HFFc6 (cell line): ENCODE measurements at regions not wholly inside any gene's neighbourhood (a gene's known extent, or its start where the extent isn't known, plus 50 kb on each side); places are given as distances from the start of the nearest gene placed in this dataset.

ENCODE experiments used
- DNase-seq: peaks from one replicate; pipeline ENCODE4 v3.0.0-alpha.2; 2018
- H3K27ac Mint-ChIP-seq: 2 replicates; pipeline ENCODE4 v1.8.0; 2020; ENCODE audit warnings: mild to moderate bottlenecking, mixed read lengths
- H3K27me3 Mint-ChIP-seq: 2 replicates; pipeline ENCODE4 v1.8.0; 2021; ENCODE audit warnings: mild to moderate bottlenecking, moderate library complexity, mixed read lengths; ENCODE audit not compliant: insufficient read depth
- H3K36me3 Mint-ChIP-seq: 2 replicates; pipeline ENCODE4 v1.8.0; 2021; ENCODE audit warnings: low read depth, mixed read lengths
- H3K4me1 Mint-ChIP-seq: 2 replicates; pipeline ENCODE4 v1.8.0; 2020; ENCODE audit warnings: low read depth, mixed read lengths
- H3K4me3 Mint-ChIP-seq: 2 replicates; pipeline ENCODE4 v1.8.0; 2020; ENCODE audit warnings: mild to moderate bottlenecking, moderate library complexity, mixed read lengths
- H3K9me3 Mint-ChIP-seq: 2 replicates; pipeline ENCODE4 v1.8.0; 2020; ENCODE audit warnings: mild to moderate bottlenecking, mixed read lengths
- TF ChIP-seq, protein P1 (sequence below): fragments of 200-600 bp; sonication (generic); IDR thresholded peaks from 2 replicates; pipeline ENCODE4 v1.5.0; 2021; ENCODE audit warnings: antibody characterized with exemption, mild to moderate bottlenecking

DNA sequence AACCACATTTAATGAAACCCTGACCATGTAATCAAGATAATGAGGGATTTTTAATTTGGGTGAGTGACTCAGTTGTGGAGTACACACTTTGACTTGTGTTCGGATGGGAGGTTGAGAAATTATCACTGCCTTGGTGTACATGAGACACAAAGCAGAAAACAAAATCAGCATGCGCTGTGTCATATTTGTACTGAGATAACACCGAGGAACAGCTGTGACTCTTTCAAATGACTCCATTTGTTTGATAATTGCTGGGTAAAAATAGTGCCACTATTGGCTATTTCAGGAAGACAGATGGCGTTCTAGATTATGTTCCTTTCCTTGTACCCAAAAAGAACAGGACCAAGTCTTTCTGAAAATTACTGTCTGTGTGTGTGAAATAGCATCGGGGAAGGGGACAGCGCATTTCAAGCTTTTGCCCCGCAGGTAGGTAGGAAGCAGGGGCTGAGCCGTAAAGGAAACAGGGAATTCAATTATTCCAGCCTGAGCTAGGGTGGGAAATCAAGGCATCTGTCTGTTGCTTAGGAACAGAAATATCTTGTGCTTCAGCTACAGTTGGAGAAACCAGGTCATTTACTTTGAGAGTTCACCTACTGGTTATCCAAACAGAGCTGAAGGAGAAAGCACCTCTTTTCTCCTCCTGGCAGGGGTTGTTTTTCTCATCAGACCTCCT is 114.3 kb downstream of the SNAPC1 start:
- no peaks in the 10 kb centered on the region for H3K4me1 Mint-ChIP-seq
- no peaks in the 10 kb centered on the region for H3K36me3 Mint-ChIP-seq
- no peak overlapping the region for H3K27ac Mint-ChIP-seq
- DNase-seq = no peak
- TF ChIP-seq, protein P1, sequence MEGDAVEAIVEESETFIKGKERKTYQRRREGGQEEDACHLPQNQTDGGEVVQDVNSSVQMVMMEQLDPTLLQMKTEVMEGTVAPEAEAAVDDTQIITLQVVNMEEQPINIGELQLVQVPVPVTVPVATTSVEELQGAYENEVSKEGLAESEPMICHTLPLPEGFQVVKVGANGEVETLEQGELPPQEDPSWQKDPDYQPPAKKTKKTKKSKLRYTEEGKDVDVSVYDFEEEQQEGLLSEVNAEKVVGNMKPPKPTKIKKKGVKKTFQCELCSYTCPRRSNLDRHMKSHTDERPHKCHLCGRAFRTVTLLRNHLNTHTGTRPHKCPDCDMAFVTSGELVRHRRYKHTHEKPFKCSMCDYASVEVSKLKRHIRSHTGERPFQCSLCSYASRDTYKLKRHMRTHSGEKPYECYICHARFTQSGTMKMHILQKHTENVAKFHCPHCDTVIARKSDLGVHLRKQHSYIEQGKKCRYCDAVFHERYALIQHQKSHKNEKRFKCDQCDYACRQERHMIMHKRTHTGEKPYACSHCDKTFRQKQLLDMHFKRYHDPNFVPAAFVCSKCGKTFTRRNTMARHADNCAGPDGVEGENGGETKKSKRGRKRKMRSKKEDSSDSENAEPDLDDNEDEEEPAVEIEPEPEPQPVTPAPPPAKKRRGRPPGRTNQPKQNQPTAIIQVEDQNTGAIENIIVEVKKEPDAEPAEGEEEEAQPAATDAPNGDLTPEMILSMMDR = no peak
- H3K4me3 Mint-ChIP-seq = no peak overlapping the region
- no peaks in the 10 kb centered on the region for H3K9me3 Mint-ChIP-seq
- peaks cover 13% of the 10 kb centered on the region for H3K27me3 Mint-ChIP-seq

GRCh38 chr14:61877035-61877390 is 114.8 kb downstream of the SNAPC1 start:
- H3K27me3 Mint-ChIP-seq = peaks cover 13% of the 10 kb centered on the region
- no peak overlapping the region for H3K27ac Mint-ChIP-seq

GRCh38 chr14:61877768-61878167 is 115.5 kb downstream of the SNAPC1 start:
- no peaks in the 10 kb centered on the region for H3K9me3 Mint-ChIP-seq
- no peak for DNase-seq

More at GRCh38 chr14:61877035-61877390, 114.8 kb downstream of the SNAPC1 start:
- H3K36me3 Mint-ChIP-seq = no peaks in the 10 kb centered on the region
- no peak for DNase-seq
- no peak overlapping the region for H3K4me3 Mint-ChIP-seq
- no peaks in the 10 kb centered on the region for H3K9me3 Mint-ChIP-seq
- TF ChIP-seq, protein P1 = no peak
- no peaks in the 10 kb centered on the region for H3K4me1 Mint-ChIP-seq

GRCh38 chr14:61878931-61879330 is 116.7 kb downstream of the SNAPC1 start:
- no peak for DNase-seq
- Mint-ChIP-seq H3K27ac (no peak overlapping the region), H3K36me3 (no peaks in the 10 kb centered on the region), H3K4me1 (no peaks in the 10 kb centered on the region), H3K27me3 (peaks cover 11% of the 10 kb centered on the region), H3K9me3 (peaks cover 5% of the 10 kb centered on the region; the same call in 1 of the 2 replicates), H3K4me3 (no peak overlapping the region)
- TF ChIP-seq, protein P1 = no peak

More at GRCh38 chr14:61877768-61878167, 115.5 kb downstream of the SNAPC1 start:
- Mint-ChIP-seq H3K27ac (no peak overlapping the region), H3K36me3 (no peaks in the 10 kb centered on the region), H3K4me1 (no peaks in the 10 kb centered on the region), H3K27me3 (peaks cover 11% of the 10 kb centered on the region), H3K4me3 (no peak overlapping the region)
- TF ChIP-seq, protein P1 = no peak

DNA sequence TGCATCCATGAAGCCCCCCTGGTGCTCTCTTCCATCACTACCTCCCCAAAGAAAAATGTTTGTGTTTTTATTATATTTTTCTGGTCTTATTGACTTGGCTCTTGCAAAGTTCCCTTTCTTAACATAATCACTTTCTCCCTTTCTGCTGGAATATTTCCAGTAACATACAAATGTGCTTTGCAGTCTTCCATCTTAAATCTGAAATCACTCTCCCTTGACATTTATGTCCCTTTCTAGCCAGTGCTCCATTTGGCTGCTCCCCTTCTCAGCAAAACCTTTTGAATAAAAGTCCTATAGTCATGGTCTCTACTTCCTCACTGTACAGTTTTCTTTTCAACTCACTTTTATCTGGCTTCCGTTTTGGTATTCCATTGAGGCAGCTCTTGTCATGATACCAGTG is 118.8 kb downstream of the SNAPC1 start:
- DNase-seq = no peak
- Mint-ChIP-seq H3K27me3 (peaks cover 11% of the 10 kb centered on the region), H3K9me3 (peaks cover 5% of the 10 kb centered on the region; the same call in 1 of the 2 replicates), H3K4me1 (no peaks in the 10 kb centered on the region), H3K4me3 (no peak overlapping the region), H3K36me3 (no peaks in the 10 kb centered on the region), H3K27ac (no peak overlapping the region)
- TF ChIP-seq, protein P1 = no peak
